GM23338 (cell line): ENCODE measurements at regions not wholly inside any gene's neighbourhood (a gene's known extent, or its start where the extent isn't known, plus 50 kb on each side); places are given as distances from the start of the nearest gene placed in this dataset.

Experiments used
- ATAC-seq: fragments of 200-7000 bp; cut with Tn5 transposase; 3 replicates; pipeline ENCODE4 v1.9.1; 2020
- DNase-seq: peaks from one replicate; pipeline ENCODE4 v3.0.0-alpha.2; 2015; ENCODE audit warnings: low spot score
- H2AFZ ChIP-seq: fragments of 200-600 bp; sonication (generic); 2 replicates; pipeline ENCODE4 v1.8.0; 2016; ENCODE audit warnings: antibody characterized with exemption, mild to moderate bottlenecking, moderate library complexity
- H3F3A ChIP-seq: fragments of 200-600 bp; sonication (generic); replicated peaks from 2 replicates; pipeline ENCODE4 v1.8.0; 2017; ENCODE audit warnings: antibody characterized with exemption, mixed run types, low read depth
- H3K27ac ChIP-seq: fragments of 200-600 bp; sonication (generic); 2 replicates; pipeline ENCODE4 v1.6.1; 2016; ENCODE audit warnings: low read depth
- H3K27me3 ChIP-seq: fragments of 200-600 bp; sonication (generic); 2 replicates; pipeline ENCODE4 v1.8.0; 2016; ENCODE audit warnings: mild to moderate bottlenecking, mixed run types, moderate library complexity; ENCODE audit not compliant: insufficient read depth
- H3K36me3 ChIP-seq: fragments of 200-600 bp; sonication (generic); 2 replicates; pipeline ENCODE4 v1.8.0; 2016; ENCODE audit warnings: mild to moderate bottlenecking; ENCODE audit not compliant: insufficient read depth
- H3K4me1 ChIP-seq: fragments of 200-600 bp; sonication (generic); 2 replicates; pipeline ENCODE4 v1.8.0; 2016; ENCODE audit warnings: mild to moderate bottlenecking, moderate library complexity; ENCODE audit not compliant: insufficient read depth
- H3K4me2 ChIP-seq: fragments of 200-600 bp; sonication (generic); 2 replicates; pipeline ENCODE4 v1.7.1; 2017; ENCODE audit warnings: mixed run types
- H3K4me3 ChIP-seq: fragments of 200-600 bp; sonication (generic); 2 replicates; pipeline ENCODE4 v1.6.1; 2016; ENCODE audit warnings: mixed run types
- H3K79me2 ChIP-seq: fragments of 200-600 bp; sonication (generic); replicated peaks from 2 replicates; pipeline ENCODE4 v1.8.0; 2017; ENCODE audit warnings: mild to moderate bottlenecking; ENCODE audit not compliant: insufficient read depth
- H3K9me2 ChIP-seq: fragments of 200-600 bp; sonication (generic); 2 replicates; pipeline ENCODE4 v1.8.0; 2017; ENCODE audit not compliant: insufficient read depth
- H4K20me1 ChIP-seq: fragments of 200-600 bp; sonication (generic); replicated peaks from 2 replicates; pipeline ENCODE4 v1.8.0; 2017; ENCODE audit warnings: mild to moderate bottlenecking; ENCODE audit not compliant: insufficient read depth
- H3K27ac Mint-ChIP-seq: 2 replicates; pipeline ENCODE4 v1.8.0; 2020; ENCODE audit warnings: inconsistent platforms, mild to moderate bottlenecking, moderate library complexity, mixed read lengths
- H3K27me3 Mint-ChIP-seq: 3 replicates; pipeline ENCODE4 v1.8.0; 2022; ENCODE audit warnings: low read depth, mild to moderate bottlenecking, moderate library complexity, mixed read lengths, inconsistent platforms; ENCODE audit not compliant: insufficient read depth, poor library complexity
- H3K36me3 Mint-ChIP-seq: 3 replicates; pipeline ENCODE4 v1.8.0; 2021; ENCODE audit warnings: low read depth, mild to moderate bottlenecking, inconsistent platforms, moderate library complexity, mixed read lengths
- H3K4me1 Mint-ChIP-seq: 3 replicates; pipeline ENCODE4 v1.8.0; 2020; ENCODE audit warnings: mild to moderate bottlenecking, inconsistent platforms, mixed read lengths
- H3K4me3 Mint-ChIP-seq: 3 replicates; pipeline ENCODE4 v1.8.0; 2021; ENCODE audit warnings: moderate library complexity, mild to moderate bottlenecking, inconsistent platforms, mixed read lengths
- H3K9me3 Mint-ChIP-seq: 3 replicates; pipeline ENCODE4 v1.8.0; 2020; ENCODE audit warnings: moderate library complexity, mild to moderate bottlenecking, inconsistent platforms, mixed read lengths
- CREB1 ChIP-seq: fragments of 250-450 bp; sonication (Bioruptor Pico); IDR thresholded peaks from 2 replicates; pipeline ENCODE4 v1.5.0; 2020; ENCODE audit warnings: low read depth, mild to moderate bottlenecking, moderate library complexity
- EZH2 ChIP-seq: fragments of 200-600 bp; sonication (generic); IDR thresholded peaks from one replicate; pipeline ENCODE4 v1.8.0; 2017; ENCODE audit warnings: antibody characterized with exemption, mild to moderate bottlenecking, low read depth; ENCODE audit not compliant: unreplicated experiment
- EZH2phosphoT487 ChIP-seq: fragments of 200-600 bp; sonication (generic); IDR thresholded peaks from one replicate; pipeline ENCODE4 v1.8.1; 2018; ENCODE audit warnings: antibody characterized with exemption; ENCODE audit not compliant: unreplicated experiment
- JUNB ChIP-seq: IDR thresholded peaks from one replicate; pipeline ENCODE4 v1.6.1; 2016; ENCODE audit warnings: antibody characterized with exemption; ENCODE audit not compliant: unreplicated experiment
- NANOG ChIP-seq: IDR thresholded peaks from 2 replicates; pipeline ENCODE4 v1.6.1; 2016; ENCODE audit warnings: antibody characterized with exemption, borderline replicate concordance
- POLR2AphosphoS5 ChIP-seq: IDR thresholded peaks from 2 replicates; pipeline ENCODE4 v1.6.1; 2016; ENCODE audit warnings: antibody characterized with exemption, low read depth
- STAT1 ChIP-seq: IDR thresholded peaks from one replicate; pipeline ENCODE4 v1.6.1; 2016; ENCODE audit warnings: antibody characterized with exemption; ENCODE audit not compliant: unreplicated experiment
- ZNF114 ChIP-seq: fragments of 250-450 bp; sonication (Bioruptor Pico); IDR thresholded peaks from 2 replicates; pipeline ENCODE4 v1.5.0; 2020; ENCODE audit warnings: mild to moderate bottlenecking, moderate library complexity
- ZNF331 ChIP-seq: fragments of 250-450 bp; sonication (Bioruptor Pico); IDR thresholded peaks from 2 replicates; pipeline ENCODE4 v1.5.0; 2020; ENCODE audit warnings: low read depth, mild to moderate bottlenecking, moderate library complexity
- TF ChIP-seq, protein P1 (sequence below), 2 experiments: fragments of 200-600 bp in 1 of 2; sonication (generic) in 1 of 2; conservative IDR thresholded peaks; 2 replicates each; pipeline versions ENCODE4 v1.5.1 to v1.6.1; 2016 to 2017; ENCODE audit warnings: antibody characterized with exemption in 2 of 2, low read depth in 2 of 2, mild to moderate bottlenecking in 2 of 2, moderate library complexity in 1 of 2
- TF ChIP-seq, protein P2 (sequence below): IDR thresholded peaks from 2 replicates; pipeline ENCODE4 v1.6.1; 2016; ENCODE audit warnings: antibody characterized with exemption
- TF ChIP-seq, protein P3 (sequence below): IDR thresholded peaks from one replicate; pipeline ENCODE4 v1.6.1; 2018; ENCODE audit warnings: antibody characterized with exemption; ENCODE audit not compliant: unreplicated experiment
- TF ChIP-seq, protein P4 (sequence below): fragments of 250-450 bp; sonication (Bioruptor Pico); IDR thresholded peaks from 2 replicates; pipeline ENCODE4 v1.5.0; 2020; ENCODE audit warnings: mild to moderate bottlenecking, moderate library complexity

DNA sequence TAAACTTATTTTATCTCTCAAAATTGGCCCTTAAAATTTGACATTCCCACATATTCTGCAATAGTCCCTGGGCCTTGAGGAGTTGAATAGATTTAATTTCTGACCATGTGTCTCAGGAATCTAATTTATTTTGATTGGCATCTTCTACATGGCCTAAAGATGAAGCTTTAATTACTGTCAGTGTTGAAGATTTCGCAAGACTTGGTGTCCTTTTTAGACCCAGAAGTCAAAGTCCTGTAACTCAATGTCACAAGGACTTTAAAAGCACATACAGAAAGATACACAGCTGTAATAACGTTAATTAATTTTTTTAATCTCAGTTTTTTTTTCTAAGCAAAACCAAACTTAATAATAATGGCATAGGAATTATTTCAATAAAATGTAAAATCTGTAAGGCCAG lies 163.9 kb downstream of the SUCNR1 start (continued):
- no peak for TF ChIP-seq JUNB
- TF ChIP-seq ZNF331 (CRISPR knock-in tag): no peak
- no peak for TF ChIP-seq CREB1 (CRISPR knock-in tag)
- TF ChIP-seq STAT1: no peak
- no peak for TF ChIP-seq NANOG

DNA sequence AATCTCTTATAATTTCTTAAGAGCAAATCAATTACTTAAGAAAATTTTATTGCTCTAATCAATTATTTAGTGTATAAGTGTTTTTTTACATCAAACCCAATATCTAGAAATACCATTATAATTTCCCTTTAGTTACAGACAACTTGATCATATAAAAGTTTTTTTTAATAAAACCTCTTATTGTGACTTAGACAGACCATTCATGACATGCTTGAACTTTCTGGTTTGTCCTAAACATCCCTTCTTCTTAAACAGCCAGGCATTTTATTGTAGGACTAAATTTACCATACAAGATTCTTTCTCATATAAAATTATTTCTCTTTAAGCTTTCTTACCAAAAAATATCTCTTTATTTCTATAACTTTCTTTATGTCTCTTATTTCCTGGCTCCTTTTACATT lies 164.5 kb downstream of the SUCNR1 start:
- no peak overlapping the region for H3K4me3 Mint-ChIP-seq
- Histone ChIP-seq H4K20me1 (no peaks in the 10 kb centered on the region), H3K79me2 (no peaks in the 10 kb centered on the region), H3F3A (no peaks in the 10 kb centered on the region), H3K27ac (no peak overlapping the region), H2AFZ (no peak overlapping the region), H3K4me2 (no peak overlapping the region), H3K9me2 (no peaks in the 10 kb centered on the region), H3K4me1 (no peaks in the 10 kb centered on the region; the same call in 1 of the 2 replicates), H3K27me3 (no peaks in the 10 kb centered on the region), H3K4me3 (no peak overlapping the region), H3K36me3 (peaks cover 19% of the 10 kb centered on the region)
- no peaks in the 10 kb centered on the region for H3K4me1 Mint-ChIP-seq
- H3K27me3 Mint-ChIP-seq: peaks cover 3% of the 10 kb centered on the region
- ATAC-seq (no peak), DNase-seq (peak; percentile 28)
- no peak for TF ChIP-seq ZNF331 (CRISPR knock-in tag)
- no peak for TF ChIP-seq STAT1
- TF ChIP-seq ZNF114 (CRISPR knock-in tag): no peak
- TF ChIP-seq, protein P1, sequence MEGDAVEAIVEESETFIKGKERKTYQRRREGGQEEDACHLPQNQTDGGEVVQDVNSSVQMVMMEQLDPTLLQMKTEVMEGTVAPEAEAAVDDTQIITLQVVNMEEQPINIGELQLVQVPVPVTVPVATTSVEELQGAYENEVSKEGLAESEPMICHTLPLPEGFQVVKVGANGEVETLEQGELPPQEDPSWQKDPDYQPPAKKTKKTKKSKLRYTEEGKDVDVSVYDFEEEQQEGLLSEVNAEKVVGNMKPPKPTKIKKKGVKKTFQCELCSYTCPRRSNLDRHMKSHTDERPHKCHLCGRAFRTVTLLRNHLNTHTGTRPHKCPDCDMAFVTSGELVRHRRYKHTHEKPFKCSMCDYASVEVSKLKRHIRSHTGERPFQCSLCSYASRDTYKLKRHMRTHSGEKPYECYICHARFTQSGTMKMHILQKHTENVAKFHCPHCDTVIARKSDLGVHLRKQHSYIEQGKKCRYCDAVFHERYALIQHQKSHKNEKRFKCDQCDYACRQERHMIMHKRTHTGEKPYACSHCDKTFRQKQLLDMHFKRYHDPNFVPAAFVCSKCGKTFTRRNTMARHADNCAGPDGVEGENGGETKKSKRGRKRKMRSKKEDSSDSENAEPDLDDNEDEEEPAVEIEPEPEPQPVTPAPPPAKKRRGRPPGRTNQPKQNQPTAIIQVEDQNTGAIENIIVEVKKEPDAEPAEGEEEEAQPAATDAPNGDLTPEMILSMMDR (conservative IDR thresholded peaks at IDR 0.05; ENCODE audit: low read depth in 2 of 2): no peak
- TF ChIP-seq CREB1 (CRISPR knock-in tag): no peak
- no peak for TF ChIP-seq POLR2AphosphoS5
- TF ChIP-seq JUNB: no peak
- no peak for TF ChIP-seq EZH2
- no peak for TF ChIP-seq NANOG
- TF ChIP-seq, protein P2, sequence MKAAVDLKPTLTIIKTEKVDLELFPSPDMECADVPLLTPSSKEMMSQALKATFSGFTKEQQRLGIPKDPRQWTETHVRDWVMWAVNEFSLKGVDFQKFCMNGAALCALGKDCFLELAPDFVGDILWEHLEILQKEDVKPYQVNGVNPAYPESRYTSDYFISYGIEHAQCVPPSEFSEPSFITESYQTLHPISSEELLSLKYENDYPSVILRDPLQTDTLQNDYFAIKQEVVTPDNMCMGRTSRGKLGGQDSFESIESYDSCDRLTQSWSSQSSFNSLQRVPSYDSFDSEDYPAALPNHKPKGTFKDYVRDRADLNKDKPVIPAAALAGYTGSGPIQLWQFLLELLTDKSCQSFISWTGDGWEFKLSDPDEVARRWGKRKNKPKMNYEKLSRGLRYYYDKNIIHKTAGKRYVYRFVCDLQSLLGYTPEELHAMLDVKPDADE: no peak
- no peak for TF ChIP-seq EZH2phosphoT487
- TF ChIP-seq, protein P3, sequence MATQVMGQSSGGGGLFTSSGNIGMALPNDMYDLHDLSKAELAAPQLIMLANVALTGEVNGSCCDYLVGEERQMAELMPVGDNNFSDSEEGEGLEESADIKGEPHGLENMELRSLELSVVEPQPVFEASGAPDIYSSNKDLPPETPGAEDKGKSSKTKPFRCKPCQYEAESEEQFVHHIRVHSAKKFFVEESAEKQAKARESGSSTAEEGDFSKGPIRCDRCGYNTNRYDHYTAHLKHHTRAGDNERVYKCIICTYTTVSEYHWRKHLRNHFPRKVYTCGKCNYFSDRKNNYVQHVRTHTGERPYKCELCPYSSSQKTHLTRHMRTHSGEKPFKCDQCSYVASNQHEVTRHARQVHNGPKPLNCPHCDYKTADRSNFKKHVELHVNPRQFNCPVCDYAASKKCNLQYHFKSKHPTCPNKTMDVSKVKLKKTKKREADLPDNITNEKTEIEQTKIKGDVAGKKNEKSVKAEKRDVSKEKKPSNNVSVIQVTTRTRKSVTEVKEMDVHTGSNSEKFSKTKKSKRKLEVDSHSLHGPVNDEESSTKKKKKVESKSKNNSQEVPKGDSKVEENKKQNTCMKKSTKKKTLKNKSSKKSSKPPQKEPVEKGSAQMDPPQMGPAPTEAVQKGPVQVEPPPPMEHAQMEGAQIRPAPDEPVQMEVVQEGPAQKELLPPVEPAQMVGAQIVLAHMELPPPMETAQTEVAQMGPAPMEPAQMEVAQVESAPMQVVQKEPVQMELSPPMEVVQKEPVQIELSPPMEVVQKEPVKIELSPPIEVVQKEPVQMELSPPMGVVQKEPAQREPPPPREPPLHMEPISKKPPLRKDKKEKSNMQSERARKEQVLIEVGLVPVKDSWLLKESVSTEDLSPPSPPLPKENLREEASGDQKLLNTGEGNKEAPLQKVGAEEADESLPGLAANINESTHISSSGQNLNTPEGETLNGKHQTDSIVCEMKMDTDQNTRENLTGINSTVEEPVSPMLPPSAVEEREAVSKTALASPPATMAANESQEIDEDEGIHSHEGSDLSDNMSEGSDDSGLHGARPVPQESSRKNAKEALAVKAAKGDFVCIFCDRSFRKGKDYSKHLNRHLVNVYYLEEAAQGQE: no peak
- TF ChIP-seq, protein P4, sequence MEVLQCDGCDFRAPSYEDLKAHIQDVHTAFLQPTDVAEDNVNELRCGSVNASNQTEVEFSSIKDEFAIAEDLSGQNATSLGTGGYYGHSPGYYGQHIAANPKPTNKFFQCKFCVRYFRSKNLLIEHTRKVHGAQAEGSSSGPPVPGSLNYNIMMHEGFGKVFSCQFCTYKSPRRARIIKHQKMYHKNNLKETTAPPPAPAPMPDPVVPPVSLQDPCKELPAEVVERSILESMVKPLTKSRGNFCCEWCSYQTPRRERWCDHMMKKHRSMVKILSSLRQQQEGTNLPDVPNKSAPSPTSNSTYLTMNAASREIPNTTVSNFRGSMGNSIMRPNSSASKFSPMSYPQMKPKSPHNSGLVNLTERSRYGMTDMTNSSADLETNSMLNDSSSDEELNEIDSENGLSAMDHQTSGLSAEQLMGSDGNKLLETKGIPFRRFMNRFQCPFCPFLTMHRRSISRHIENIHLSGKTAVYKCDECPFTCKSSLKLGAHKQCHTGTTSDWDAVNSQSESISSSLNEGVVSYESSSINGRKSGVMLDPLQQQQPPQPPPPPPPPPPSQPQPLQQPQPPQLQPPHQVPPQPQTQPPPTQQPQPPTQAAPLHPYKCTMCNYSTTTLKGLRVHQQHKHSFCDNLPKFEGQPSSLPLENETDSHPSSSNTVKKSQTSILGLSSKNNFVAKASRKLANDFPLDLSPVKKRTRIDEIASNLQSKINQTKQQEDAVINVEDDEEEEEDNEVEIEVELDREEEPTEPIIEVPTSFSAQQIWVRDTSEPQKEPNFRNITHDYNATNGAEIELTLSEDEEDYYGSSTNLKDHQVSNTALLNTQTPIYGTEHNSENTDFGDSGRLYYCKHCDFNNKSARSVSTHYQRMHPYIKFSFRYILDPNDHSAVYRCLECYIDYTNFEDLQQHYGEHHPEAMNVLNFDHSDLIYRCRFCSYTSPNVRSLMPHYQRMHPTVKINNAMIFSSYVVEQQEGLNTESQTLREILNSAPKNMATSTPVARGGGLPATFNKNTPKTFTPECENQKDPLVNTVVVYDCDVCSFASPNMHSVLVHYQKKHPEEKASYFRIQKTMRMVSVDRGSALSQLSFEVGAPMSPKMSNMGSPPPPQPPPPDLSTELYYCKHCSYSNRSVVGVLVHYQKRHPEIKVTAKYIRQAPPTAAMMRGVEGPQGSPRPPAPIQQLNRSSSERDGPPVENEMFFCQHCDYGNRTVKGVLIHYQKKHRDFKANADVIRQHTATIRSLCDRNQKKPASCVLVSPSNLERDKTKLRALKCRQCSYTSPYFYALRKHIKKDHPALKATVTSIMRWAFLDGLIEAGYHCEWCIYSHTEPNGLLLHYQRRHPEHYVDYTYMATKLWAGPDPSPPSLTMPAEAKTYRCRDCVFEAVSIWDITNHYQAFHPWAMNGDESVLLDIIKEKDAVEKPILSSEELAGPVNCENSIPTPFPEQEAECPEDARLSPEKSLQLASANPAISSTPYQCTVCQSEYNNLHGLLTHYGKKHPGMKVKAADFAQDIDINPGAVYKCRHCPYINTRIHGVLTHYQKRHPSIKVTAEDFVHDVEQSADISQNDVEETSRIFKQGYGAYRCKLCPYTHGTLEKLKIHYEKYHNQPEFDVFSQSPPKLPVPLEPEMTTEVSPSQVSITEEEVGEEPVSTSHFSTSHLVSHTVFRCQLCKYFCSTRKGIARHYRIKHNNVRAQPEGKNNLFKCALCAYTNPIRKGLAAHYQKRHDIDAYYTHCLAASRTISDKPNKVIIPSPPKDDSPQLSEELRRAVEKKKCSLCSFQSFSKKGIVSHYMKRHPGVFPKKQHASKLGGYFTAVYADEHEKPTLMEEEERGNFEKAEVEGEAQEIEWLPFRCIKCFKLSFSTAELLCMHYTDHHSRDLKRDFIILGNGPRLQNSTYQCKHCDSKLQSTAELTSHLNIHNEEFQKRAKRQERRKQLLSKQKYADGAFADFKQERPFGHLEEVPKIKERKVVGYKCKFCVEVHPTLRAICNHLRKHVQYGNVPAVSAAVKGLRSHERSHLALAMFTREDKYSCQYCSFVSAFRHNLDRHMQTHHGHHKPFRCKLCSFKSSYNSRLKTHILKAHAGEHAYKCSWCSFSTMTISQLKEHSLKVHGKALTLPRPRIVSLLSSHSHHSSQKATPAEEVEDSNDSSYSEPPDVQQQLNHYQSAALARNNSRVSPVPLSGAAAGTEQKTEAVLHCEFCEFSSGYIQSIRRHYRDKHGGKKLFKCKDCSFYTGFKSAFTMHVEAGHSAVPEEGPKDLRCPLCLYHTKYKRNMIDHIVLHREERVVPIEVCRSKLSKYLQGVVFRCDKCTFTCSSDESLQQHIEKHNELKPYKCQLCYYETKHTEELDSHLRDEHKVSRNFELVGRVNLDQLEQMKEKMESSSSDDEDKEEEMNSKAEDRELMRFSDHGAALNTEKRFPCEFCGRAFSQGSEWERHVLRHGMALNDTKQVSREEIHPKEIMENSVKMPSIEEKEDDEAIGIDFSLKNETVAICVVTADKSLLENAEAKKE (CRISPR knock-in tag): no peak
- H3K27ac Mint-ChIP-seq: no peak overlapping the region
- H3K36me3 Mint-ChIP-seq: peaks cover 38% of the 10 kb centered on the region; the same call in 2 of the 3 replicates
- H3K9me3 Mint-ChIP-seq: peaks cover 61% of the 10 kb centered on the region
